Right ventricle myocardium superior (tissue), 1 donor: ENCODE measurements at regions not wholly inside any gene's neighbourhood (a gene's known extent, or its start where the extent isn't known, plus 50 kb on each side); places are given as distances from the start of the nearest gene placed in this dataset.
"Not testable (repeated sequence)": the region's sequence is repeated elsewhere in the genome, so short reads cannot be mapped to it uniquely, and the experiment has no call there.

Source experiments
- ATAC-seq: fragments of 200-7000 bp; cut with Tn5 transposase; one replicate; pipeline ENCODE4 v1.9.1; 2020; ENCODE audit warnings: mild to moderate bottlenecking; ENCODE audit not compliant: poor library complexity
- DNase-seq: peaks from one replicate; pipeline ENCODE4 v3.0.0-alpha.2; 2020
- intact Hi-C: fragments of 100-400 bp; cut with DNase I; formaldehyde crosslinking; loops from one replicate; pipeline ENCODE4 v1.11.2; 2022
- donor health status: DM: no; HTN: yes; CAD: no; lungs with severe emphysema.

- DNase-seq, result no peak
- intact Hi-C loops, result no loop called here
- no peak for ATAC-seq
Measured at GRCh38 chr3:165946360-165946759, 109.1 kb upstream of the BCHE start.

GRCh38 chr3:165938986-165939540 is 101.8 kb upstream of the BCHE start:
- no peak for DNase-seq
- intact Hi-C loops, result no loop called here
- no peak for ATAC-seq

- intact Hi-C loops, ATAC-seq, DNase-seq: not testable (repeated sequence)
Measured at GRCh38 chr3:165936081-165936480, 98.9 kb upstream of the BCHE start.

- DNase-seq, ATAC-seq, intact Hi-C loops: not testable (repeated sequence)
Measured at GRCh38 chr3:165924301-165924791, 87.1 kb upstream of the BCHE start.

GRCh38 chr3:165920984-165921383 is 83.8 kb upstream of the BCHE start:
- intact Hi-C loops, result no loop called here
- ATAC-seq (no peak), DNase-seq (no peak)

- no peak for DNase-seq
- intact Hi-C loops, result no loop called here
- ATAC-seq, result no peak
Measured at GRCh38 chr3:165919284-165919683, 82.1 kb upstream of the BCHE start.

GRCh38 chr3:165918657-165918979 is 81.4 kb upstream of the BCHE start:
- intact Hi-C loops, result no loop called here
- ATAC-seq (no peak), DNase-seq (no peak)

GRCh38 chr3:165917938-165918656 is 80.9 kb upstream of the BCHE start:
- ATAC-seq, DNase-seq, intact Hi-C loops: not testable (repeated sequence)

GRCh38 chr3:165915104-165915503 is 77.9 kb upstream of the BCHE start:
- DNase-seq, intact Hi-C loops, ATAC-seq: not testable (repeated sequence)

GRCh38 chr3:165903885-165904630 is 66.8 kb upstream of the BCHE start:
- ATAC-seq, result no peak
- no peak for DNase-seq
- intact Hi-C loops, result no loop called here

- intact Hi-C loops, result no loop called here
Measured at GRCh38 chr3:165899066-165899465, 61.8 kb upstream of the BCHE start.

GRCh38 chr3:165897137-165897536 is 59.9 kb upstream of the BCHE start:
- ATAC-seq (no peak), DNase-seq (no peak)
- intact Hi-C loops, result no loop called here

More at GRCh38 chr3:165899066-165899465, 61.8 kb upstream of the BCHE start:
- ATAC-seq, result no peak
- no peak for DNase-seq

- no peak for DNase-seq
Measured at GRCh38 chr3:165895919-165896318, 58.7 kb upstream of the BCHE start.

GRCh38 chr3:165892565-165892964 is 55.3 kb upstream of the BCHE start:
- ATAC-seq, result no peak
- intact Hi-C loops, result no loop called here

More at GRCh38 chr3:165895919-165896318, 58.7 kb upstream of the BCHE start:
- ATAC-seq, result no peak
- intact Hi-C loops, result no loop called here

More at GRCh38 chr3:165892565-165892964, 55.3 kb upstream of the BCHE start:
- no peak for DNase-seq
